ENCODE measurements at regions not wholly inside any gene's neighbourhood (a gene's known extent, or its start where the extent isn't known, plus 50 kb on each side); places are given as distances from the start of the nearest gene placed in this dataset.

DNA sequence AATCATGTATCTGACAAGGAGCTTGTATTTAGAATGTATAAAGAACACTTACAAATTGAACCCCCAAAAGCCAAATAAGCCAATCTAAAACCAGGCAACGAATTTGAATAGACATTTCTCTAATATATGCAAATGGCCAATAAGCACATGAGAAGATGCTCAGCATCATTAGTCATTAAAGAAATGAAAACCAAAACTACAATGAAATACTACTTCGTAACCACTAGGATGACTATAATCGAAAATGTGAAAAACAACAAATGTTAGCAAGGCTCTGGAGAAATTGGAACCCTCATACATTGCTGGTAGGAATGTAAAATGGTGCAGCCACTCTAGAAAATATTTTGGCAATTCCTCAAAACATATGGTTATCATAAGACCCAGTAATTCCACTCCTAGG, 105.8 kb upstream of the TOP1 start:
- Mint-ChIP-seq H3K9me3 (no peaks in the 10 kb centered on the region), H3K4me1 (ENCODE audit: low read depth) (no peaks in the 10 kb centered on the region), H3K36me3 (ENCODE audit: low read depth) (no peaks in the 10 kb centered on the region), H3K27ac (no peak overlapping the region), H3K4me3 (no peak overlapping the region), H3K27me3 (ENCODE audit: low read depth) (peaks cover 13% of the 10 kb centered on the region)

DNA sequence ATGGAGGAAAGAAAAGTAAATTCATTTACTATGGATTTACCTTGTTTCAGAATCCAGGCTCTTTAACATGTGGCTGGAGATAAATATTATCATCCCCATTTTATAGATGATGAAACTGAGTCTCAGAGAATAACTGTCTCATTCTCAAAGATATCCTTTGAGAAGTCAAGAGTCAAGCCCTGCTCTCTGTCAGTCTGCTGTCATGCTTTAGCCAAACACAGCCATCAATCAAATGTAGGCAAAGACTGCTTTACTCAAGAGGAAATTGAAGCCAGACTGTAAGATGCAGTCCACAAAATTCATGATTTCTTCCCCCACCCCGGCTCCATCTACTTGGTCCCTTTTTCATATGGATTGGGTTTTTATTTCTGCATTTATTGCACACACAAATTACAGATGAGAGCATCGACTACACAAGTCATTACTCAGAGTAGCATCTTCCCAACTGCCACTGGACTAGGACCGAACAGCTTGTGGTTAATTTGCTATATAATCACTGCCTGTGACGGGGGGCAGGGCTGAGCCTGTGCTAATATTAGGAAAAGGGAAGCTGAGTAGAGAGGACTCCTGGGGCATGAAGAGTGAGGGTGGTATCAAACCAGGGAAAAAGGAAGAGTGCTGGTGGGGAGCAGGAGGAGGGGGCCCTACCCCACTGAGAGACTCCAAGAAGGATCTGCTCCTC, 102.7 kb upstream of the TOP1 start:
- Mint-ChIP-seq H3K4me3 (no peak overlapping the region), H3K4me1 (ENCODE audit: low read depth) (no peaks in the 10 kb centered on the region), H3K9me3 (no peaks in the 10 kb centered on the region), H3K27ac (no peak overlapping the region), H3K36me3 (ENCODE audit: low read depth) (no peaks in the 10 kb centered on the region), H3K27me3 (ENCODE audit: low read depth) (peaks cover 10% of the 10 kb centered on the region)

DNA sequence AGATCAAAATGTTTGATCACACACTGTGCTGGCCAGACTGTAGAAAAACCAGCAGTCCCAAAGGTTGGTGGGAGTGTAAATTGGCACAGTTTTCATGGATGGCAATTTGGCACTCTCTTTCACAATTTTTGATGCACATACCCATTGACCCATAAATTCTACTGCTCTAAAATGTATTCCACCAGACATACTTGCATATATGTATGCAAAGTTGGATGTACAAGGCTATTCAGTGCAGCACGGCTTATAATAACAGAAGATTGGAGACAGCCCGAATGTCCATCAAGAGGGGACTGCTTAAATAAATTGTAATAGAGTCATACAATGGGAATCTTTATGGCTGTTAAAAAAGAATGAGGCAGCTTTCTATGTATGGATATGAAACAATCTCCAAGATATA, 101.7 kb upstream of the TOP1 start:
- H3K4me3 Mint-ChIP-seq, result no peak overlapping the region
- H3K27me3 Mint-ChIP-seq (ENCODE audit: low read depth), result peaks cover 8% of the 10 kb centered on the region

DNA sequence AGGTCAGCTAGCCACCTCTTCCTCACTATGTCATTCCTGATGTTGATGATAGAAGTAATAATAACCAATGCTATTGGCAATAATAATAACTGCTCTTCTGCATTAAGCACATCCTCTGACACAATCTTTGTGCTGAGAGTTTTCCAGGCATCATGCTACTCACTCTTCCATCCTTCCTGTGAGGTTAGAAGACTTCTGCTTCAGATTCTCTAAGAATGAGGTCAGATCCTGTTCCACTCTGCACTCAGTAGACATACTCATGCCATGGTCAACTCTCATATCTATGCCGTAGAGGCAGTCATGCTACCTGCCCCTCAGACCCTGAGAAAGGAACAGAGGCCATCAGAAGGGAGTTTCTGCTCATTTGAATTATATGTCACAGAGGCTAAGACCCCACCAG, 98.1 kb upstream of the TOP1 start:
- H3K4me3 Mint-ChIP-seq, result no peak overlapping the region
- no peak overlapping the region for H3K27ac Mint-ChIP-seq
- H3K36me3 Mint-ChIP-seq (ENCODE audit: low read depth), result no peaks in the 10 kb centered on the region
- H3K4me1 Mint-ChIP-seq (ENCODE audit: low read depth), result no peaks in the 10 kb centered on the region
- H3K9me3 Mint-ChIP-seq, result peaks cover 5% of the 10 kb centered on the region
- peaks cover 5% of the 10 kb centered on the region for H3K27me3 Mint-ChIP-seq (ENCODE audit: low read depth)

More for the DNA sequence above, 101.7 kb upstream of the TOP1 start:
- Mint-ChIP-seq H3K9me3 (no peaks in the 10 kb centered on the region), H3K36me3 (ENCODE audit: low read depth) (no peaks in the 10 kb centered on the region), H3K27ac (no peak overlapping the region), H3K4me1 (ENCODE audit: low read depth) (no peaks in the 10 kb centered on the region)

DNA sequence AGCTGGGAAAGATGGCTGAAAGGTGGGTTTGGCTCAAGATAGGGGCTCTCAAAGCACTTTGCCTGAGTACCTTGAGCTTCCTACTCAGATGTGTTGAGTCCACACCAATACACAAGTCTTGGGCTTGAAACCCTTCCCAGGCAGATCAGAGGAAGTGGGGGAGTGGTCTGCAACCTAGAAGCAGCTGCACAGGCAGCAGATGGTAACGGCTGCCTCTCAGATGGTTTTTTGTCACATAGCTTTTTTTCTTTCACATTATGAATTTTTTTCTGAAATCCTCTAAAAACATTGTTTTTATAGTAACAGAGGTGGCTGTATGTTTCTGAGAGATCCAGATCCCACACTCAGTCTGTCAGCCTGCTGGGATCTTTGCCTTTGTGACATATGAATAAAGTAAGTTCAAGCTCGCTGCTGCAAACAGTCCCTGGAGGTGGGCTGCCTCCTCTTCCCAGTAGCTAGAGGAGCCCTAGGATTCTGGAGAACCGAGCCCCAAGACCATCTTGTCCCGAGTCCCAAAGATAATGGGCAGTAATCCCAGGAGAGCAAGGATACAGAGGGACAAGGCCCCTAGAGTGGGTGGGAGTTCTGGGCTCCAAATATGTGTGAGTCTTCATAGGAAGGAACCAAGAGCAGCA, 97.1 kb upstream of the TOP1 start:
- no peak overlapping the region for H3K27ac Mint-ChIP-seq
- H3K9me3 Mint-ChIP-seq, result peaks cover 5% of the 10 kb centered on the region
- no peak overlapping the region for H3K4me3 Mint-ChIP-seq
- H3K36me3 Mint-ChIP-seq (ENCODE audit: low read depth), result no peaks in the 10 kb centered on the region
- no peaks in the 10 kb centered on the region for H3K4me1 Mint-ChIP-seq (ENCODE audit: low read depth)
- H3K27me3 Mint-ChIP-seq (ENCODE audit: low read depth), result no peaks in the 10 kb centered on the region

DNA sequence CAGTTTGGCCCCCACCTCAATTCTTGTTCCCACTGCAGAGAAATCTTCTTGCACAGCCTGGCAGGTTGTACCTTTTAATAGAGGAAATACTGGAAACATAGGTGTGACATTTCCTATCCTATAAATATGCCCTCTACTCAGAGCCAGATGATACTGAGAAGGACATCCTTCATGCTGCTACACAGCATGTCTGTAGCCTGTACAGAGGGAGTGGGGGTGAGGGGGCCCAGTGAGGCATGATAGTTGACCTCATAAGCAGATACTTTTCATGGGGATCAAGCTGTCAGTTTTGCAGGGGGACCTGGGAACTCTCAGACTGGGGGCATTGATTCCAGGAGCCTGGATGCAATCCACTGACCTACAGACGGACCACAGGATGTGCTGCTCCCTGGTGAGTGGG, 96.2 kb upstream of the TOP1 start:
- Mint-ChIP-seq H3K36me3 (ENCODE audit: low read depth) (no peaks in the 10 kb centered on the region), H3K9me3 (peaks cover 5% of the 10 kb centered on the region), H3K27me3 (ENCODE audit: low read depth) (no peaks in the 10 kb centered on the region), H3K4me3 (no peak overlapping the region), H3K4me1 (ENCODE audit: low read depth) (no peaks in the 10 kb centered on the region), H3K27ac (no peak overlapping the region)

DNA sequence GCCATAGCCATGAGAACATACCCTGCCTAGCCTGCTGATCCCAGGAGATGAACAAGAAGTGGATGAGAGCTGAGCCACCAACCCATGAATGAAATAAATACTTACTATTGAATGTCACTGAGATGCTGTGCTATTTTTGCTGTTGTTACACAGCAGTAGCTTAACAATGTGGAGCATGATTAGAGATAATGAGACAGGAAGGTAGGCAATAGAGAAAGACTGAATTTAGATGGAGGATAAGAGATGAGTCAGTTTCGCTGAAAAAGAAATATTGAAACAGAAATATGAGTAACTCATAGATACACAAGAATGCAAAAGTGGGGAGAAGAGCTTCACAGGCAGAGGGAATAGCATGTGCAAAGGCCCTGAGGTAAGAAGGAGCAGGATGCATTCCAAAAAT, 94.9 kb upstream of the TOP1 start:
- peaks cover 5% of the 10 kb centered on the region for H3K9me3 Mint-ChIP-seq

DNA sequence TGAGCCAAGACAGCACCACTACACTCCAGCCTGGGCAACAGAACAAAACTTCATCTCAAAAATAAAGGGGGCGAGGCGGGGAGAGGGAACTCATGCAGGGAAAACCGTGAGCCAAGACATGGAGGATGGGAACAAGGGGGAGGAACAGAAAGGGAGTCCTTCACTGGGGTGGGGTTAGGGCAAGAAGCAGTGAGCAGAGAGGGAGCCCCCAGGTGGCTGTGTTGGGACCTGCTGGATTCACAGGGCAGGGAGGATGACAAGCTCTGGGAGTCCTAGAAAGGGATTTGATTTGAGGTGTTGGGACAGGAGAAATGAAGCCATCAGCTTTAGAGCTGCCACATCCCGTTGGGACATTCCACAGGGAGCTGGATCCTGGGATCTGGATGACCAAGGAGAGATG, 90.6 kb upstream of the TOP1 start:
- peaks cover 5% of the 10 kb centered on the region for H3K9me3 Mint-ChIP-seq
- H3K4me3 Mint-ChIP-seq, result no peak overlapping the region
- H3K27ac Mint-ChIP-seq, result no peak overlapping the region

More for the DNA sequence above, 94.9 kb upstream of the TOP1 start:
- Mint-ChIP-seq H3K4me1 (ENCODE audit: low read depth) (no peaks in the 10 kb centered on the region), H3K36me3 (ENCODE audit: low read depth) (no peaks in the 10 kb centered on the region), H3K27me3 (ENCODE audit: low read depth) (no peaks in the 10 kb centered on the region), H3K4me3 (no peak overlapping the region), H3K27ac (no peak overlapping the region)

DNA sequence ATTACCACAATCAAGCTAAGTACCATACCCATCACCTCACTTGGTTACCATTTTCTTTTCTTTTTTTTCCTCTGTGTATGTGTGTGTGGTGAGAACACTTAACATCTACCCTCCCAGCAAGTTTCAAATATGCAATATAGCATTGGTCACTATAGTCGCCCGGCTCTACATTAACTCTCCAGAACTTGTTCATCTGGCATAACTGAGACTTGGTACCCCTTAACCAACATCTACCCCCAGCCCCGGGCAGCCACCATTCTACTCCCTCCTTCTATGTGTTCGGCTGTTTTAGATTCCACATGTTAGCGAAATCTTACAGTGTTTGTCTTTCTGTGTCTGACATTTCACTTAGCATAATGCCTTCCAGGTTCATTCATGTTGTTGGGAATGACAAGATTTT, 89.0 kb upstream of the TOP1 start:
- no peaks in the 10 kb centered on the region for H3K9me3 Mint-ChIP-seq
- no peaks in the 10 kb centered on the region for H3K36me3 Mint-ChIP-seq (ENCODE audit: low read depth)
- H3K4me3 Mint-ChIP-seq, result no peak overlapping the region
- no peak overlapping the region for H3K27ac Mint-ChIP-seq
- no peaks in the 10 kb centered on the region for H3K4me1 Mint-ChIP-seq (ENCODE audit: low read depth)
- peaks cover 3% of the 10 kb centered on the region for H3K27me3 Mint-ChIP-seq (ENCODE audit: low read depth)

More for the DNA sequence above, 90.6 kb upstream of the TOP1 start:
- H3K4me1 Mint-ChIP-seq (ENCODE audit: low read depth), result no peaks in the 10 kb centered on the region
- H3K36me3 Mint-ChIP-seq (ENCODE audit: low read depth), result no peaks in the 10 kb centered on the region
- H3K27me3 Mint-ChIP-seq (ENCODE audit: low read depth), result peaks cover 3% of the 10 kb centered on the region

DNA sequence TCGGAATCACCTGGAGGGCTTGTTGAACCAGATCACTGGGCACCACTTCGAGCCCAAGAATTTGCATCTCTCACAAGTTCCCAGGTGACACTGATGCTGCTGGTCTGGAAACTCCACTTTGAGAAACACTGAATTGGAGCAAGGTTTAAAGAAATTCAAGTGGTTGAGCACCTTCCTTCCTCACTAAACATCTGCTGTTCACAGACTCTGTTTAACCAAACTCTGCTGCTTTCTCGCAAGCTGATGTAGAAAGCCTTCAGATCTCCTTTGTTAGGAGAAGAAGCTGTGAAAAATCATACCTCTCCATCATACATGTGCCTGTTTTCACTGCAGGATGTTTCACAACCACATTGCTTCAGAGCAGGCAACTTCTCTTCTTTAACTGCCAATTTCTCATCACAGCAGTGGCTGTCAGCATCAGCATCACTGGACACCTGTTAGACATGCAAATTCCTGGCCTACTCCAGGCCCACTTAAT, 87.5 kb upstream of the TOP1 start:
- Mint-ChIP-seq H3K27ac (no peak overlapping the region), H3K36me3 (ENCODE audit: low read depth) (no peaks in the 10 kb centered on the region), H3K27me3 (ENCODE audit: low read depth) (peaks cover 8% of the 10 kb centered on the region), H3K9me3 (no peaks in the 10 kb centered on the region), H3K4me3 (no peak overlapping the region), H3K4me1 (ENCODE audit: low read depth) (no peaks in the 10 kb centered on the region)

DNA sequence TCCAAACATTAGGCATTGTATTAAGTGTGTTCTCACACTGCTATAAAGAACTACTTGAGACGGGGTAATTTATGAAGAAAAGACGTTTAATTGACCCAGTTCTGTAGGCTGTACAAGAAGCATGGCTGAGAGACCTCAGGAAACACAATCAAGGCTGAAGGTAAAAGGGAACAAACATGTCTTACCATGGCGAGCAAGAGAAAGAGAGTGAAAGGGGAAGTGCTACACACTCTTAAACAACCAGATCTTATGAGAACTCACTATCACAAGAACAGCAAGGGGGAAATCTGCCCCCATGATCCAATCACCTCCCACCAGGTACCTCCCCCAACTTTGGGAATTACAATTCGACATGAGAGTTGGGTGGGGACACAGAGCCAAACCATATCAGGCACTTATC, 86.6 kb upstream of the TOP1 start:
- Mint-ChIP-seq H3K4me1 (ENCODE audit: low read depth) (no peaks in the 10 kb centered on the region), H3K27ac (no peak overlapping the region), H3K27me3 (ENCODE audit: low read depth) (peaks cover 8% of the 10 kb centered on the region), H3K9me3 (no peaks in the 10 kb centered on the region), H3K36me3 (ENCODE audit: low read depth) (no peaks in the 10 kb centered on the region), H3K4me3 (no peak overlapping the region)

DNA sequence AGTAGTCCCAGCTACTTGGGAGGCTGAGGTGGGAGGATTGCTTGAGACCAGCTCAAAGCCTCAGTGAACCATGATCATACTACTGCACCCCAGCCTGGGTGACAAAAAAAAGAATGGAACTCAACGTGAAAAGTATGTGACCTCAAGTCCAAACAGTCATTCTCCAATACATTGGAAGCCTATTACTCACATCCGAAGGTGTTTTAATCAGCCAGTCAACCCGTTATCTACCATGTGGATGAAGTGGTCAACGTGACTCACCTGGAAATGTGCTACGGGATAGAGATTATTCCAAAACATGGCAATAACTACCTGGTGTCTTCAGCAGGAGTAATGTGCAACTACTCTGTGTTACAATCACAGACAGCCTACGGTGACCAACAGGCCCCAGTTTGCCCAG, 85.8 kb upstream of the TOP1 start:
- Mint-ChIP-seq H3K4me1 (ENCODE audit: low read depth) (no peaks in the 10 kb centered on the region), H3K36me3 (ENCODE audit: low read depth) (no peaks in the 10 kb centered on the region), H3K27ac (no peak overlapping the region), H3K9me3 (no peaks in the 10 kb centered on the region), H3K27me3 (ENCODE audit: low read depth) (peaks cover 8% of the 10 kb centered on the region), H3K4me3 (no peak overlapping the region)

DNA sequence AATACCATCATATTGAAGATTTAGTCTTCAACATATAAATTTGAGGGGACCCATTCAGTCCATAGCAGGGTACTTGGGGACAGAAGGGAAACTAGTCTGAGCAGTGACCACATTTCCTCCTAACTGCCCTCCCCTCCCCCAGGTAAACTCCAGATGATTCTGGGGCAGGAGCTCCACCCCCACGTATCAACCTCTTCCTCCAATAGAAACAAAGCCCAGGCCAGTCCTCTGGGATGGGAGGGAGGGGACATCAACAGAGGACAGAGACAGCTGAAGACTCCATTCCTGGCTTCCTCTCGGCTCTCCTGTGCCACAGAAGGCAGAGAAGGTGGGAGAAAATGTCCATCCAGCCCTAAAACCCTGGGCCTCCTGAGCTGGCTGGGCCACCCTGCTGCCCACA, 85.0 kb upstream of the TOP1 start:
- Mint-ChIP-seq H3K27me3 (ENCODE audit: low read depth) (peaks cover 8% of the 10 kb centered on the region), H3K27ac (no peak overlapping the region), H3K4me3 (no peak overlapping the region), H3K9me3 (no peaks in the 10 kb centered on the region), H3K36me3 (ENCODE audit: low read depth) (no peaks in the 10 kb centered on the region), H3K4me1 (ENCODE audit: low read depth) (no peaks in the 10 kb centered on the region)

DNA sequence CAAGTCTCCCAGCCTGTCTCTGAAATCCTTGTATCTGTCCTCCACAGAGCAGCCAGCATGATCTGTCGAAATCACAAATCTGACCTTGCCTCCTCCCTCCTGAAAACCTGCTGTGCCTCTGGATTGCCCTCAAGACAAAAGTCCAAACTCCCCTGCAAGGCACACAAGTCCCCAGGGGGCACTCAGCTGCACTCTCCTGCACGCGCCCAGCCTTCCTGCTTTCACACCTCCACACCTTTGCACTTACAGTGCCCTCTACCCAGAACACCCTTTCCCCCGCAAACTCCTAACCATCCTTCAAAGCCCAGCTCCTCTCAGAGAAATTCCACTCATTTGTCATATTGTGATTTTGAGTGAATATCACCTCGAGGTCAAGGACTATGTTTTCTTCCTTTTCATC, 83.4 kb upstream of the TOP1 start:
- H3K36me3 Mint-ChIP-seq (ENCODE audit: low read depth), result no peaks in the 10 kb centered on the region
- H3K4me1 Mint-ChIP-seq (ENCODE audit: low read depth), result no peaks in the 10 kb centered on the region
- H3K27me3 Mint-ChIP-seq (ENCODE audit: low read depth), result peaks cover 12% of the 10 kb centered on the region
- no peak overlapping the region for H3K4me3 Mint-ChIP-seq
- no peak overlapping the region for H3K27ac Mint-ChIP-seq
- H3K9me3 Mint-ChIP-seq, result no peaks in the 10 kb centered on the region

DNA sequence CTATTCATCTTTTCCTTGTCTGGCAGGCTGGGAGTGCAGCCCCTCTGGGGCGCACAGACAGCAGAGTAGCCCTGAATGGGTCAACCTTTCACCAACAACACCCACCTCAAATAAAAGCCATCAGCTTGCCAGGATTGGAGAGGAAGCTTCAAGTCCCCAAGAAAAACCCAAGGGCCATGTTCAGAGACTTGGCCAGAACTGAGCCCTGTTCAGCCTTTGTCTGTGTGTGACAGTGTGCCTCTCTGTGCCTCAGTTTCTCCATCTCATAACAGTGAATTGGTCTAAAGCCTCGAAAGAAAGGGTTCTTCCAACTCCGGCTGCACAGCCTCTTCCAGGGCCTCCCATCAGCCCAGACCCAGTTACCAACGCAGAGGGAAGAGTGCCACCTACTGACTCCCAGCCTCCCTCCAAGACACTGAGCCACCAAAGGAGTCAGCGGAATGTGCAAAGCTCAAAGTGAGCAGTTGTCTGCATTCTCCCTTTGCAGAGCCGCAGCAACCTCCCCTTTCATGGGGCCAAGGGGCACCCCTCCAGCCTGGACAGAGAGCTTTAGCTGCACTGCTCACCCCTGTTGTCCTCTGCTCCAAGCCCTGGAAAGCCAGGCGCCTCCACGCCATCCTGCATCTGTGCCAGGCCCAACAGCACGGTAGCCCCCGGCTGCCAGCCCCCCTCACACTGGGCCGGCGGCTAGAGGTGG, 82.7 kb upstream of the TOP1 start:
- H3K27me3 Mint-ChIP-seq (ENCODE audit: low read depth), result peaks cover 12% of the 10 kb centered on the region
- no peaks in the 10 kb centered on the region for H3K4me1 Mint-ChIP-seq (ENCODE audit: low read depth)
- H3K36me3 Mint-ChIP-seq (ENCODE audit: low read depth), result no peaks in the 10 kb centered on the region
- H3K9me3 Mint-ChIP-seq, result no peaks in the 10 kb centered on the region
- no peak overlapping the region for H3K4me3 Mint-ChIP-seq
- H3K27ac Mint-ChIP-seq, result no peak overlapping the region
